Natural killer cell (primary cell): ENCODE measurements at regions not wholly inside any gene's neighbourhood (a gene's known extent, or its start where the extent isn't known, plus 50 kb on each side); places are given as distances from the start of the nearest gene placed in this dataset.

Experiments
- ATAC-seq, 3 donors: fragments of 150-1000 bp in 2 of 3; fragments of 200-7000 bp in 1 of 3; cut with Tn5 transposase; 1 replicate in 1 of 3; 2 replicates in 2 of 3; pipeline ENCODE4 v1.10.0; 2021; ENCODE audit warnings: mild to moderate bottlenecking in 2 of 3, moderate library complexity in 2 of 3
- DNase-seq, 2 donors: peaks; one replicate each; pipeline versions ENCODE4 v3.0.0 to v3.0.0-alpha.2; 2013 to 2021; ENCODE audit warnings: mixed read lengths in 1 of 2
- H3K27ac ChIP-seq: one replicate; pipeline ENCODE4 v1.5.1; 2013; ENCODE audit warnings: mild to moderate bottlenecking, low read length
- H3K27me3 ChIP-seq: one replicate; pipeline ENCODE4 v1.6.1; 2013; ENCODE audit warnings: low read length; ENCODE audit not compliant: control insufficient read depth, insufficient read depth
- H3K36me3 ChIP-seq: one replicate; pipeline ENCODE4 v1.6.1; 2013; ENCODE audit warnings: low read length; ENCODE audit not compliant: control insufficient read depth, insufficient read depth
- H3K4me1 ChIP-seq: one replicate; pipeline ENCODE4 v1.6.1; 2013; ENCODE audit warnings: low read length; ENCODE audit not compliant: control insufficient read depth, insufficient read depth
- H3K4me3 ChIP-seq: one replicate; pipeline ENCODE4 v1.5.1; 2013; ENCODE audit warnings: low read length
- H3K9me3 ChIP-seq: one replicate; pipeline ENCODE4 v1.6.1; 2013; ENCODE audit warnings: low read length; ENCODE audit not compliant: control insufficient read depth, insufficient read depth
- H3K27ac Mint-ChIP-seq, 2 donors: one replicate each; pipeline ENCODE4 v1.8.0; 2022; ENCODE audit warnings: mild to moderate bottlenecking in 2 of 2, mixed read lengths in 2 of 2, moderate library complexity in 1 of 2
- H3K27me3 Mint-ChIP-seq, 2 donors: one replicate each; pipeline ENCODE4 v1.8.0; 2022; ENCODE audit warnings: low read depth in 2 of 2, mixed read lengths in 2 of 2
- H3K36me3 Mint-ChIP-seq: one replicate; pipeline ENCODE4 v1.8.0; 2022; ENCODE audit warnings: mixed read lengths
- H3K4me1 Mint-ChIP-seq, 2 donors: one replicate each; pipeline ENCODE4 v1.8.0; 2022; ENCODE audit warnings: mixed read lengths in 2 of 2
- H3K4me3 Mint-ChIP-seq: one replicate; pipeline ENCODE4 v1.8.0; 2022; ENCODE audit warnings: mild to moderate bottlenecking, moderate library complexity, mixed read lengths
- H3K9me3 Mint-ChIP-seq, 2 donors: one replicate each; pipeline ENCODE4 v1.8.0; 2022; ENCODE audit warnings: mixed read lengths in 2 of 2
- CTCF ChIP-seq: fragments of 200-600 bp; IDR thresholded peaks from one replicate; pipeline ENCODE4 v1.8.0; 2022; ENCODE audit warnings: antibody characterized with exemption
- WGBS: methylation state at CpG from one replicate; pipeline ENCODE4 v1.1.7; 2013; ENCODE audit warnings: missing lambda C conversion rate; ENCODE audit not compliant: insufficient coverage; 5-methylcytosine and 5-hydroxymethylcytosine counted together
- intact Hi-C: fragments of 100-400 bp; cut with micrococcal nuclease; formaldehyde crosslinking; loops from one replicate; pipeline ENCODE4 v1.14.2; 2022

GRCh38 chr14:55968741-55969140, 149.5 kb upstream of the PELI2 start:
- Histone ChIP-seq H3K4me1 (no peaks in the 10 kb centered on the region), H3K27ac (no peak overlapping the region), H3K4me3 (no peak overlapping the region), H3K9me3 (no peaks in the 10 kb centered on the region), H3K27me3 (no peaks in the 10 kb centered on the region), H3K36me3 (no peaks in the 10 kb centered on the region)
- ATAC-seq: no peak
- no peak for TF ChIP-seq CTCF
- WGBS: 93% methylated on average over 3 of the region's 3 CpGs
- H3K36me3 Mint-ChIP-seq: no peaks in the 10 kb centered on the region
- no peak overlapping the region for H3K27ac Mint-ChIP-seq
- H3K27me3 Mint-ChIP-seq: peaks cover 0 to 5% of the 10 kb centered on the region in 2 donors
- intact Hi-C loops: no loop called here
- H3K9me3 Mint-ChIP-seq: no peaks in the 10 kb centered on the region
- H3K4me3 Mint-ChIP-seq: no peak overlapping the region
- no peaks in the 10 kb centered on the region for H3K4me1 Mint-ChIP-seq
- DNase-seq: no peak

- Histone ChIP-seq H3K36me3 (no peaks in the 10 kb centered on the region), H3K27me3 (no peaks in the 10 kb centered on the region), H3K9me3 (no peaks in the 10 kb centered on the region), H3K27ac (no peak overlapping the region), H3K4me1 (no peaks in the 10 kb centered on the region), H3K4me3 (no peak overlapping the region)
- no peaks in the 10 kb centered on the region for H3K4me1 Mint-ChIP-seq
- H3K9me3 Mint-ChIP-seq: no peaks in the 10 kb centered on the region
- no peak for ATAC-seq
- no peak overlapping the region for H3K27ac Mint-ChIP-seq
- no peak for TF ChIP-seq CTCF
- intact Hi-C loops: no loop called here
- no peak for DNase-seq
- 74% methylated on average over 4 of the region's 4 CpGs for WGBS
- no peaks in the 10 kb centered on the region for H3K36me3 Mint-ChIP-seq
- peaks cover 0 to 5% of the 10 kb centered on the region in 2 donors for H3K27me3 Mint-ChIP-seq
- H3K4me3 Mint-ChIP-seq: no peak overlapping the region
Observed at GRCh38 chr14:55973285-55973800, 144.9 kb upstream of the PELI2 start.

GRCh38 chr14:55973911-55974630, 144.1 kb upstream of the PELI2 start:
- no peak overlapping the region for H3K4me3 Mint-ChIP-seq
- no peak overlapping the region for H3K4me3 ChIP-seq
- no peaks in the 10 kb centered on the region for H3K9me3 ChIP-seq
- H3K27ac ChIP-seq: no peak overlapping the region
- H3K36me3 Mint-ChIP-seq: no peaks in the 10 kb centered on the region
- no peaks in the 10 kb centered on the region for H3K36me3 ChIP-seq
- no peak for TF ChIP-seq CTCF
- intact Hi-C loops: no loop called here
- no peaks in the 10 kb centered on the region for H3K4me1 Mint-ChIP-seq
- H3K27me3 Mint-ChIP-seq: peaks cover 0 to 5% of the 10 kb centered on the region in 2 donors
- no peaks in the 10 kb centered on the region for H3K9me3 Mint-ChIP-seq
- DNase-seq: no peak
- no peak for ATAC-seq
- H3K4me1 ChIP-seq: no peaks in the 10 kb centered on the region
- H3K27me3 ChIP-seq: no peaks in the 10 kb centered on the region
- no peak overlapping the region for H3K27ac Mint-ChIP-seq
- 67% methylated on average over 2 of the region's 3 CpGs for WGBS
